GM08714 (cell line): ENCODE measurements at regions not wholly inside any gene's neighbourhood (a gene's known extent, or its start where the extent isn't known, plus 50 kb on each side); places are given as distances from the start of the nearest gene placed in this dataset.

ENCODE experiments used
- H3K4me3 ChIP-seq: fragments of 200-500 bp; sonication (Bioruptor generic); 2 replicates; pipeline ENCODE4 v1.5.1; 2014; ENCODE audit warnings: mild to moderate bottlenecking, low read length, inconsistent platforms
- ZNF274 ChIP-seq: IDR thresholded peaks from 2 replicates; pipeline ENCODE4 v1.6.1; 2012; ENCODE audit warnings: mild to moderate bottlenecking, low read depth, low read length

GRCh38 chr6:121748376-121748775 lies 312.9 kb downstream of the GJA1 start:
- no peak for TF ChIP-seq ZNF274
- H3K4me3 ChIP-seq: no peak overlapping the region

GRCh38 chr6:121748850-121749249 lies 313.4 kb downstream of the GJA1 start:
- no peak for TF ChIP-seq ZNF274
- no peak overlapping the region for H3K4me3 ChIP-seq

- no peak for TF ChIP-seq ZNF274
Measured at GRCh38 chr6:121755485-121755884, 320.0 kb downstream of the GJA1 start.

GRCh38 chr6:121756666-121757065 lies 321.2 kb downstream of the GJA1 start:
- no peak for TF ChIP-seq ZNF274
- no peak overlapping the region for H3K4me3 ChIP-seq

More at GRCh38 chr6:121755485-121755884, 320.0 kb downstream of the GJA1 start:
- no peak overlapping the region for H3K4me3 ChIP-seq

DNA sequence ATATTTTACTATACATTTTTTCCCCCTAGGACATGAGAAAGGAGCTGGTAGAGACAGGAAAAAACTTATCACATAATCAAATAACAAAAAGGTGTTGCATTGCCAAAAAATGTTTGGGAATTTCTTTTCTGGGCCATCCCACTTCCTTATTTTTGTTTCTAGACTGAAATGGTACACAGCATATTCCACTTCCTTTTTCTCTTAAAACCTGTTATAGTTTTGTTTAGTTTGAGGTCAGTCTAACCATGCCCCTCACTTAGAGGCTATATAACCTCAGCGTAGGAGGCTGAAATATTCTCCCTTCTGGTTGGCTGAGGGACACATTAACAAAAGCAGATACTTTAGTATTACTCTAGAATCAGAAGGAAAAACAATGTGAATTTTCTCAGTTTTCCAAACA lies 323.9 kb downstream of the GJA1 start:
- TF ChIP-seq ZNF274: no peak
- H3K4me3 ChIP-seq: no peak overlapping the region

DNA sequence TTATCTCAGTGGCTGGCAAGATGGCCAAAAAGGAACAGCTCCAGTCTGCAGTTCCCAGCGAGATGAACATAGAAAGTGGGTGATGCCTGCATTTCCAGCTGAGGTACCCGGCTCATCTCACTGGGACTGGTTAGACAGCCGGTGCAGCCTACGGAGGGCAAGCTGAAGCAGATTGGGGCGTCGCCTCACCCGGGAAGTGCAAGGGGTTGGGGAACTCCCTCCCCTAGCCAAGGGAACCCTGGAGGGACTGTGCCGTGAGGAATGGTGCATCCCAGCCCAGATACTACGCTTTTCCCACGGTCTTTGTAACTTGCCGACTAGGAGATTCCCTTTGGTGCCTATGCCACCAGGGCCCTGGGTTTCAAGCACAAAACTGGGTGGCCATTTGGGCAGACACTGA lies 324.7 kb downstream of the GJA1 start:
- H3K4me3 ChIP-seq: no peak overlapping the region
- TF ChIP-seq ZNF274: no peak

DNA sequence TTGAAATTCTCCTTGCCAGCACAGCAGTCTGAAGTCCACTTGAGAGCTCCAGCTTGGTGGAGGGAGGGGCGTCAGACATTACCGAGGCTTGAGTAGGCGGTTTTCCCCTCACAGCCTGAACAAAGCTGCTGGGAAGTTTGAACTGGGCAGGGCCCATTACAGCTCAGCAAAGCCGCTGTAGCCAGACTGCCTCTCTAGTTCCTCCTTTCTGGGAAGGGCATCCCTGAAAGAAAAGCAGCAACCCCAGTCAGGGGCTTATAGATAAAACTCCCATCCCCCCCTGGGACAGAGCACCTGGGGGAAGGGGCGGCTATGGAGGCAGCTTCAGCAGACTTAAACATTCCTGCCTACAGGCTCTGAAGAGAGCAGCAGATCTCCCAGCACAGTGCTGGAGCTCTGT lies 325.3 kb downstream of the GJA1 start:
- TF ChIP-seq ZNF274: no peak

DNA sequence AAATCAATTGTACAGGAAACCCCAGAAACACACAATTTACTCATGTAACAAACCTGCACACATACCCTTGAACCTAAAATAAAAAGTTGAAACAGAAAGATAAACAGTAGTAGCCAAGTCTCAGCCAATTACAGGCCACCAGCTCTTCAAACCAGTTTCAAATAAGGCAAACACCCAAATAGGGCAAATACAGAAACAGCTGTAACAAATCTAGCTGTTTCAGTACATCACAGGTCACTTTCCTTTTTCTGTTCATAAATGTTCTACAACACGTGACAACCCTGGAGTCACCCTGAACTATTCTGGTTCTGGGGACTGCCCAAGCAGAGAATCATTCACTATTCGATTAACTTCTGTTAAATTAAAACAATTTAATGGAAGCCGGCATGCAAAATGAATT lies 329.0 kb downstream of the GJA1 start:
- TF ChIP-seq ZNF274: no peak

More for the DNA sequence above, 325.3 kb downstream of the GJA1 start:
- no peak overlapping the region for H3K4me3 ChIP-seq

GRCh38 chr6:121765060-121765459 lies 329.6 kb downstream of the GJA1 start:
- no peak for TF ChIP-seq ZNF274
- no peak overlapping the region for H3K4me3 ChIP-seq

More for the DNA sequence above, 329.0 kb downstream of the GJA1 start:
- H3K4me3 ChIP-seq: no peak overlapping the region

DNA sequence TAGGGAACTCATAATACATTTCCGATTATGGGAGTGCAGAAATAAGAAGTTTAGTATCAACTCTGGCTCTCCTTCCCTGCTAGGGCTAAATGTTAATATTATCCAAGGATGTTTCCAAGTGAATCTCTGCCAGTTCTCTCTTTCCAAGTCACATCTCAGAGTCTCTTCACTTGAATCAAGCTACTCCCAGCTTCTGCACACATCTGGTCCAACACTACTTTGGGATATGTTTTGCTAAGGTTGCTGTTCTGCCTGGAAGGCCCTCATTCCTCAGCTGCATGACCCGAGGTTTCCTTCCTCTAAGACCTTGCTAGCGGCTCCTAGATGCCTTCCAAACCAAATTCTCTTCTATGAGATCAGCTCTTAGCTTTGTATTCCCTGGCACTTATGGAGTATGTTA lies 331.8 kb downstream of the GJA1 start:
- no peak overlapping the region for H3K4me3 ChIP-seq
- no peak for TF ChIP-seq ZNF274

- no peak overlapping the region for H3K4me3 ChIP-seq
- TF ChIP-seq ZNF274: no peak
Measured at GRCh38 chr6:121770943-121771342, 335.5 kb downstream of the GJA1 start.

DNA sequence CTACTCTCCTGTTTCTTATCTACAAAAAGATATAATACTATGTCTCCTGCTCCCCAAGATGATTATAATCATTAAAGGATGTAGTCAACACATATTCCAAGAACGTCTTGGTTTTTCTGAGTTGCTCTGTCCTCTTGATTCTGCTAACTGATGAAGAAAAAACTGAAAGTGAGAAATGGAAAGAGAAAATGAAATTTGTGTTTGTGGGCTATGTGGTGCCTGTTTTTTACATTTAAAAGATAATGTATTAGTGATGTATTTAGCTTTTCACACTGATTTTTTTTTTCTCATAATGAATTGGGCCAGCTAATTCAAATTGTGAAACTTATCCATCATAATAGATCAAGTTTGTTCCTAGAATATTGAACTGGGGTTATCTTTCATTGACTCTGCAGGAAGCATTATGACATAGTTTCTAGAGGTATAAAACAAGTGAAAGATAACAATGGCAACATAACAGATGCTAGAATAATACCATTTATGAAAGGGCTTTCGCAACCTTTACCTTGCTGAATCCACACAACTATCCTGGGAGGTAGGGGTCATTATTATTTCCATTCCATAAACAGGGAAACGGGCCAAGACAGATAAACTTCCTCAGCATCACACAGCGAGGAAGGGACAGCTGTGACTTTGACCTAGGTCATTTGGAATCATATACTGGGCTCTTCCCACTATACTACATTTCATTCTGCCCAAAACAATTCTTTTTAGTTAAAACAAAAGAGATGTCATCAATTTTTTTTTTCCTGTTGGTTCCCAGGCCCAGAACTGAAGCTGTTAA lies 336.7 kb downstream of the GJA1 start:
- no peak overlapping the region for H3K4me3 ChIP-seq
- no peak for TF ChIP-seq ZNF274

GRCh38 chr6:121776054-121776453 lies 340.6 kb downstream of the GJA1 start:
- H3K4me3 ChIP-seq: no peak overlapping the region
- TF ChIP-seq ZNF274: no peak

DNA sequence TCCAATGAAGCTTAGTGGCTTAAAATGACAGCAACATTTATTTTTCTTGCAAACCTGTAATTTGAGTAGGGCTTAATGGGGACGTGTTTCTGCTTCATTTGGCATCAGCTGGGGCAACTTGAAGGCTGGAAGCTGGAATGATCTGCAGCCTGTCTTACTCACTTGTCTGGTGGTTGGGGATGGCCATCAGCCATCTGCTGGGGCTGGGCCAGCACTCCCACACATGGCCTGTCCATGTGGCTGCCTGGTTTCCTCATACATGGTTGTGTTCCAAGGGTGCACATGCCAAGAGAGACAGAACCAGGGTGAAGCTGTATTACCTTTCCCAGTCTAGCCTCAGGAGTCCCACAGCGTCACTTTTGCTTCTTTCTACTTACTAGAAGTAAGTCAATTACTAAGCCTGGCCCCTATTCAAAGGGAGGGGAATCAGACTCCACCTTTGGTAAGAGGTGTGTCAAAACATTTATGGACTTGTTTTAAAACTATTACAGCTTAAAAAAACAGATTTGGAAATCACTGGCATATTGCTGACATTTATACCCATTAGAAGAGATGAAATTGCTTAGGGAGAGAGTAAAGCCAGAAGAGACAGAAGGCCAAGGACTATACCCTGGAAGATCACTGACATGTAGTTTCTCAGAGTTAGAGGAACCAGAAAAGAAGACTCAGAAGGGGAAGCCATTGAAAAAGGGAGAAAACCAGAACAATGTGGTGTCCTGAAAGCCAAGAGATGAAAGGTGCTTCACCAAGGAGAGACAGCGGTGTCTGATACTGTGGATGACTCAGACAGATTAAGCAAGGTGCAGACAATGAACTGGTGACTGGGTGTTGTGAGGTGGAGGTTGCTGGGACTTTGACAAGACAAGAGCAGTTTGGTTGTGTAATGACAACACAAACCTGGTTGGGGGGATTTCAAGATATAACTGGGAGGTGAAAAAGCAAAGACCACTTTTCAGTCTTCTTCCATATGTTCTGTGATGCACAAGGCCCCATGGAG lies 345.2 kb downstream of the GJA1 start:
- H3K4me3 ChIP-seq: no peak overlapping the region
- TF ChIP-seq ZNF274: no peak

GRCh38 chr6:121791396-121792315 lies 356.2 kb downstream of the GJA1 start:
- TF ChIP-seq ZNF274: no peak
- no peak overlapping the region for H3K4me3 ChIP-seq
